ENCODE measurements at regions not wholly inside any gene's neighbourhood (a gene's known extent, or its start where the extent isn't known, plus 50 kb on each side); places are given as distances from the start of the nearest gene placed in this dataset.

DNA sequence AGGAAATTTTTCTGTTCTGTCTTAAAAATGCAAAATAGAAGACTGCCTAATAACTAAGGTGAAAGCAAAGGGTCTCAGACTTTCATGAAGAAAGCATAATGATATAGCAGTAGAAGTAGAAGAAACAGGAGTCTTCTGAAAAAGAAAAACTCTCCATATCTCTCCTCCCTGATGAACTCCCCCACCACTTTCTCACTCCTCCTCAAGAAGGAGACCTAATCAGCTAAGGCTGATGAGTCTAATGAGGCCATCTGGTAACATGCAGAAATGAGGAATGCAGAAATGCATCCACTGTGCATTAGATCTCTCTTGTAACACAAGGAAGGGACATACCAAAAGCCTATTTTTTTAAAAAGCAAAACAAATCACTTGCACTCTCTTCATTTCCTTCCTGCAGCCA lies 273.7 kb upstream of the UBE2E3 start:
- Histone ChIP-seq H2BK15ac (ENCODE audit: low read depth, low read length) (no peak overlapping the region), H2BK120ac (ENCODE audit: low read depth, low read length, poor library complexity, severe bottlenecking) (no peak overlapping the region), H3K79me2 (ENCODE audit: insufficient read depth, low read length) (no peaks in the 10 kb centered on the region), H3K4me2 (ENCODE audit: insufficient read depth, insufficient read length, low read length) (no peak overlapping the region), H3K14ac (ENCODE audit: insufficient read depth, low read length) (no peak overlapping the region), H4K5ac (ENCODE audit: insufficient read length, low read depth, low read length) (no peak overlapping the region), H3K23me2 (ENCODE audit: insufficient read length, low read depth, low read length, poor library complexity, severe bottlenecking) (no peaks in the 10 kb centered on the region), H2BK20ac (ENCODE audit: low read depth, low read length, poor library complexity, severe bottlenecking) (no peak overlapping the region), H4K20me1 (ENCODE audit: control insufficient read depth, insufficient read depth, insufficient read length) (no peaks in the 10 kb centered on the region), H3K9ac (ENCODE audit: extremely low read depth, insufficient read length, low read length) (no peak overlapping the region), H3K79me1 (ENCODE audit: insufficient read depth, low read depth, low read length, poor library complexity, severe bottlenecking) (no peaks in the 10 kb centered on the region), H3K27ac (ENCODE audit: insufficient read length, low read depth, low read length) (no peak overlapping the region), H4K91ac (ENCODE audit: insufficient read length, low read depth, low read length) (no peak overlapping the region), H4K8ac (replicated peaks; ENCODE audit: insufficient read length, low read depth, low read length) (no peak overlapping the region), H2AK5ac (ENCODE audit: insufficient read length, low read length) (no peak overlapping the region), H3K23ac (ENCODE audit: insufficient read length, low read depth, low read length) (no peak overlapping the region), H3K27me3 (ENCODE audit: insufficient read depth, low read length) (no peaks in the 10 kb centered on the region), H2BK5ac (ENCODE audit: insufficient read length, low read length) (no peak overlapping the region), H2BK12ac (ENCODE audit: insufficient read length, low read depth, low read length) (no peak overlapping the region), H3K4me1 (ENCODE audit: insufficient read depth, low read length) (no peaks in the 10 kb centered on the region), H3K9me3 (ENCODE audit: control insufficient read depth, low read depth, low read length) (no peaks in the 10 kb centered on the region), H3K56ac (ENCODE audit: insufficient read length, low read depth, low read length) (no peak overlapping the region), H3T11ph (ENCODE audit: low read length) (no peak overlapping the region), H3K4ac (ENCODE audit: low read depth, low read length) (no peak overlapping the region), H3K18ac (ENCODE audit: insufficient read length, low read depth, low read length) (no peak overlapping the region), H2AFZ (ENCODE audit: low read length) (no peak overlapping the region)
- no peaks in the 10 kb centered on the region for H3K36me3 Mint-ChIP-seq (ENCODE audit: insufficient read depth in 1 of 3, low read depth in 3 of 3)
- no peak for DNase-seq
- H3K27me3 Mint-ChIP-seq (ENCODE audit: low read depth) = no peaks in the 10 kb centered on the region
- H3K4me1 Mint-ChIP-seq = no peaks in the 10 kb centered on the region
- H3K9me3 Mint-ChIP-seq = 0 out of 5 replicates have a peak, but pooled peaks cover 0 to under 1% of the 10 kb centered on the region in 2 experiments
- no peak overlapping the region for H3K4me3 Mint-ChIP-seq
- H3K27ac Mint-ChIP-seq = no peak overlapping the region
- TF ChIP-seq, protein P1, sequence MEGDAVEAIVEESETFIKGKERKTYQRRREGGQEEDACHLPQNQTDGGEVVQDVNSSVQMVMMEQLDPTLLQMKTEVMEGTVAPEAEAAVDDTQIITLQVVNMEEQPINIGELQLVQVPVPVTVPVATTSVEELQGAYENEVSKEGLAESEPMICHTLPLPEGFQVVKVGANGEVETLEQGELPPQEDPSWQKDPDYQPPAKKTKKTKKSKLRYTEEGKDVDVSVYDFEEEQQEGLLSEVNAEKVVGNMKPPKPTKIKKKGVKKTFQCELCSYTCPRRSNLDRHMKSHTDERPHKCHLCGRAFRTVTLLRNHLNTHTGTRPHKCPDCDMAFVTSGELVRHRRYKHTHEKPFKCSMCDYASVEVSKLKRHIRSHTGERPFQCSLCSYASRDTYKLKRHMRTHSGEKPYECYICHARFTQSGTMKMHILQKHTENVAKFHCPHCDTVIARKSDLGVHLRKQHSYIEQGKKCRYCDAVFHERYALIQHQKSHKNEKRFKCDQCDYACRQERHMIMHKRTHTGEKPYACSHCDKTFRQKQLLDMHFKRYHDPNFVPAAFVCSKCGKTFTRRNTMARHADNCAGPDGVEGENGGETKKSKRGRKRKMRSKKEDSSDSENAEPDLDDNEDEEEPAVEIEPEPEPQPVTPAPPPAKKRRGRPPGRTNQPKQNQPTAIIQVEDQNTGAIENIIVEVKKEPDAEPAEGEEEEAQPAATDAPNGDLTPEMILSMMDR (conservative IDR thresholded peaks at IDR 0.05) = no peak

Data from H9 (cell line).